HCT116 (cell line): ENCODE measurements at regions not wholly inside any gene's neighbourhood (a gene's known extent, or its start where the extent isn't known, plus 50 kb on each side); places are given as distances from the start of the nearest gene placed in this dataset.

Experiments
- CEBPB ChIP-seq: IDR thresholded peaks from 2 replicates; pipeline ENCODE4 v1.6.1; 2012; ENCODE audit warnings: low read depth
- EGR1 ChIP-seq: IDR thresholded peaks from 2 replicates; pipeline ENCODE4 v1.6.1; 2012; ENCODE audit warnings: low read depth
- EZH2 ChIP-seq: fragments of 200-600 bp; sonication (generic); IDR thresholded peaks from 2 replicates; pipeline ENCODE4 v1.6.1; 2017; ENCODE audit warnings: antibody characterized with exemption, mixed run types
- EZH2phosphoT487 ChIP-seq: fragments of 200-600 bp; IDR thresholded peaks from 2 replicates; pipeline ENCODE4 v1.6.1; 2018; ENCODE audit warnings: antibody characterized with exemption, borderline replicate concordance
- POLR2A ChIP-seq: IDR thresholded peaks from 2 replicates; pipeline ENCODE4 v1.7.0; 2011; ENCODE audit warnings: borderline replicate concordance; ENCODE audit not compliant: insufficient read depth, insufficient read length; ENCODE audit errors: extremely low read depth
- POLR2AphosphoS5 ChIP-seq: IDR thresholded peaks from 2 replicates; pipeline ENCODE4 v1.6.1; 2011; ENCODE audit warnings: mild to moderate bottlenecking, low read depth, low read length, moderate library complexity
- YY1 ChIP-seq: IDR thresholded peaks from 2 replicates; pipeline ENCODE4 v1.6.1; 2011; ENCODE audit warnings: low read length, low read depth, moderate library complexity, mild to moderate bottlenecking; ENCODE audit not compliant: insufficient replicate concordance; ENCODE audit errors: extremely low read depth
- ZNF274 ChIP-seq: fragments of 200-500 bp; sonication (Bioruptor generic); IDR thresholded peaks from 2 replicates; pipeline ENCODE4 v1.6.1; 2014; ENCODE audit warnings: mild to moderate bottlenecking, low read depth, low read length, inconsistent platforms
- TF ChIP-seq, protein P1 (sequence below), 3 experiments: fragments of 200-600 bp in 1 of 3; sonication (generic) in 1 of 3; IDR thresholded peaks in 2 of 3; conservative IDR thresholded peaks in 1 of 3; 2 replicates each; pipeline ENCODE4 v1.5.1; 2012 to 2017; ENCODE audit warnings: low read depth in 2 of 3, low read length in 2 of 3, antibody characterized with exemption in 1 of 3, borderline replicate concordance in 1 of 3, control low read depth in 1 of 3, mild to moderate bottlenecking in 1 of 3, mixed read lengths in 1 of 3, mixed run types in 1 of 3, moderate library complexity in 1 of 3; ENCODE audit not compliant: insufficient read depth in 1 of 3
- TF ChIP-seq, protein P2 (sequence below): IDR thresholded peaks from 2 replicates; pipeline ENCODE4 v1.6.1; 2012
- TF ChIP-seq, protein P3 (sequence below): IDR thresholded peaks from 2 replicates; pipeline ENCODE4 v1.6.1; 2012

DNA sequence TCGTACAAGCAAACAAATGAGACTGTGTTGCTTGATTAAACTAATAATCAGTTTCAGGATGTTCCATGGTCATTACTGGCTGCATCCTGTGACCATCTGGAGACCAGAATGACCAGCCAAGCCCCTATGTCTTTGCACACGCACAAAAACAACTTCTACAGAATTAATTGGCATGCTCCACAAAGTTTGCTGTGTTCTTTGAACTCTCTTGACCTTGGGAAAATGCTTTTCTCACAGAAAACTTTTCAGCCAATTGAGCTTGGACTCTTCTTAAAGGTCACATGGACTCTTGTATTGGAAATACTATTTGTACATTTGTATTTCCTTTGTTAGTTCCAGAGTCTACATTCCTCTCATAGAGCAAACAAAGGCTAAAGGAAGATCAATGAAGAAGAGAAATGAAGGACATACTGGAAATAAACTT lies 147.8 kb downstream of the ARRDC3 start:
- TF ChIP-seq, protein P1, sequence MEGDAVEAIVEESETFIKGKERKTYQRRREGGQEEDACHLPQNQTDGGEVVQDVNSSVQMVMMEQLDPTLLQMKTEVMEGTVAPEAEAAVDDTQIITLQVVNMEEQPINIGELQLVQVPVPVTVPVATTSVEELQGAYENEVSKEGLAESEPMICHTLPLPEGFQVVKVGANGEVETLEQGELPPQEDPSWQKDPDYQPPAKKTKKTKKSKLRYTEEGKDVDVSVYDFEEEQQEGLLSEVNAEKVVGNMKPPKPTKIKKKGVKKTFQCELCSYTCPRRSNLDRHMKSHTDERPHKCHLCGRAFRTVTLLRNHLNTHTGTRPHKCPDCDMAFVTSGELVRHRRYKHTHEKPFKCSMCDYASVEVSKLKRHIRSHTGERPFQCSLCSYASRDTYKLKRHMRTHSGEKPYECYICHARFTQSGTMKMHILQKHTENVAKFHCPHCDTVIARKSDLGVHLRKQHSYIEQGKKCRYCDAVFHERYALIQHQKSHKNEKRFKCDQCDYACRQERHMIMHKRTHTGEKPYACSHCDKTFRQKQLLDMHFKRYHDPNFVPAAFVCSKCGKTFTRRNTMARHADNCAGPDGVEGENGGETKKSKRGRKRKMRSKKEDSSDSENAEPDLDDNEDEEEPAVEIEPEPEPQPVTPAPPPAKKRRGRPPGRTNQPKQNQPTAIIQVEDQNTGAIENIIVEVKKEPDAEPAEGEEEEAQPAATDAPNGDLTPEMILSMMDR (IDR thresholded peaks at IDR 0.05 in 2 of 3, conservative IDR thresholded peaks at IDR 0.05 in 1 of 3; ENCODE audit: borderline replicate concordance in 1 of 3, insufficient read depth in 1 of 3, low read depth in 2 of 3, low read length in 2 of 3), result no peak
- no peak for TF ChIP-seq EGR1
- TF ChIP-seq EZH2phosphoT487, result no peak
- TF ChIP-seq, protein P2, sequence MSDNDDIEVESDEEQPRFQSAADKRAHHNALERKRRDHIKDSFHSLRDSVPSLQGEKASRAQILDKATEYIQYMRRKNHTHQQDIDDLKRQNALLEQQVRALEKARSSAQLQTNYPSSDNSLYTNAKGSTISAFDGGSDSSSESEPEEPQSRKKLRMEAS, result no peak
- no peak for TF ChIP-seq CEBPB
- no peak for TF ChIP-seq POLR2A
- no peak for TF ChIP-seq EZH2
- no peak for TF ChIP-seq ZNF274
- TF ChIP-seq POLR2AphosphoS5, result no peak
- TF ChIP-seq YY1, result no peak
- TF ChIP-seq, protein P3, sequence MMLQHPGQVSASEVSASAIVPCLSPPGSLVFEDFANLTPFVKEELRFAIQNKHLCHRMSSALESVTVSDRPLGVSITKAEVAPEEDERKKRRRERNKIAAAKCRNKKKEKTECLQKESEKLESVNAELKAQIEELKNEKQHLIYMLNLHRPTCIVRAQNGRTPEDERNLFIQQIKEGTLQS, result no peak
